H9 (cell line): ENCODE measurements at regions not wholly inside any gene's neighbourhood (a gene's known extent, or its start where the extent isn't known, plus 50 kb on each side); places are given as distances from the start of the nearest gene placed in this dataset.

Experiments used
- DNase-seq: peaks from one replicate; pipeline ENCODE4 v3.0.0-alpha.2; 2017
- H2AFZ ChIP-seq: one replicate; pipeline ENCODE4 v1.6.1; 2013; ENCODE audit warnings: mild to moderate bottlenecking, low read length, control low read depth, moderate library complexity
- H2AK5ac ChIP-seq: 2 replicates; pipeline ENCODE4 v1.6.1; 2013; ENCODE audit warnings: low read length, control low read depth, mixed read lengths; ENCODE audit not compliant: insufficient read length
- H2BK120ac ChIP-seq: one replicate; pipeline ENCODE4 v1.6.1; 2013; ENCODE audit warnings: low read depth, mild to moderate bottlenecking, low read length, control low read depth, inconsistent platforms; ENCODE audit not compliant: poor library complexity, severe bottlenecking
- H2BK12ac ChIP-seq: 2 replicates; pipeline ENCODE4 v1.6.1; 2013; ENCODE audit warnings: low read length, control low read depth, mixed read lengths, low read depth; ENCODE audit not compliant: insufficient read length
- H2BK15ac ChIP-seq: 2 replicates; pipeline ENCODE4 v1.6.1; 2013; ENCODE audit warnings: low read depth, low read length, control low read depth
- H2BK20ac ChIP-seq: one replicate; pipeline ENCODE4 v1.6.1; 2013; ENCODE audit warnings: low read depth, mild to moderate bottlenecking, low read length, control low read depth, inconsistent platforms; ENCODE audit not compliant: poor library complexity, severe bottlenecking
- H2BK5ac ChIP-seq: 2 replicates; pipeline ENCODE4 v1.6.1; 2013; ENCODE audit warnings: low read length, control low read depth, mixed read lengths; ENCODE audit not compliant: insufficient read length
- H3K14ac ChIP-seq: 2 replicates; pipeline ENCODE4 v1.6.1; 2013; ENCODE audit warnings: low read length, control low read depth; ENCODE audit not compliant: insufficient read depth
- H3K18ac ChIP-seq: 2 replicates; pipeline ENCODE4 v1.6.1; 2013; ENCODE audit warnings: low read depth, mild to moderate bottlenecking, mixed read lengths, low read length, control low read depth; ENCODE audit not compliant: insufficient read length
- H3K23ac ChIP-seq: 2 replicates; pipeline ENCODE4 v1.6.1; 2013; ENCODE audit warnings: low read length, control low read depth, mixed read lengths, low read depth; ENCODE audit not compliant: insufficient read length
- H3K23me2 ChIP-seq: 2 replicates; pipeline ENCODE4 v1.6.1; 2013; ENCODE audit warnings: low read depth, mild to moderate bottlenecking, mixed read lengths, low read length, control low read depth; ENCODE audit not compliant: insufficient read length, poor library complexity, severe bottlenecking
- H3K27ac ChIP-seq: 2 replicates; pipeline ENCODE4 v1.5.1; 2013; ENCODE audit warnings: low read length, control low read depth, mixed read lengths, low read depth; ENCODE audit not compliant: insufficient read length
- H3K27me3 ChIP-seq: 2 replicates; pipeline ENCODE4 v1.6.1; 2013; ENCODE audit warnings: low read length, control low read depth, inconsistent platforms; ENCODE audit not compliant: insufficient read depth
- H3K4ac ChIP-seq: 2 replicates; pipeline ENCODE4 v1.6.1; 2013; ENCODE audit warnings: low read depth, mild to moderate bottlenecking, control low read depth, inconsistent platforms, low read length, moderate library complexity
- H3K4me1 ChIP-seq: 2 replicates; pipeline ENCODE4 v1.6.1; 2013; ENCODE audit warnings: low read length, control low read depth, inconsistent platforms; ENCODE audit not compliant: insufficient read depth
- H3K4me2 ChIP-seq: 2 replicates; pipeline ENCODE4 v1.6.1; 2013; ENCODE audit warnings: low read length, control low read depth, mixed read lengths; ENCODE audit not compliant: insufficient read length, insufficient read depth
- H3K56ac ChIP-seq: 2 replicates; pipeline ENCODE4 v1.6.1; 2013; ENCODE audit warnings: low read depth, mild to moderate bottlenecking, mixed read lengths, low read length, control low read depth; ENCODE audit not compliant: insufficient read length
- H3K79me1 ChIP-seq: 2 replicates; pipeline ENCODE4 v1.6.1; 2013; ENCODE audit warnings: low read depth, mild to moderate bottlenecking, moderate library complexity, low read length, control low read depth, inconsistent platforms; ENCODE audit not compliant: insufficient read depth, poor library complexity, severe bottlenecking
- H3K79me2 ChIP-seq: 2 replicates; pipeline ENCODE4 v1.6.1; 2013; ENCODE audit warnings: low read length, control low read depth, inconsistent platforms; ENCODE audit not compliant: insufficient read depth
- H3K9ac ChIP-seq: 2 replicates; pipeline ENCODE4 v1.6.1; 2013; ENCODE audit warnings: low read length, control low read depth, mixed read lengths; ENCODE audit not compliant: insufficient read length; ENCODE audit errors: extremely low read depth
- H3K9me3 ChIP-seq: one replicate; pipeline ENCODE4 v1.6.1; 2013; ENCODE audit warnings: low read depth, low read length, inconsistent platforms; ENCODE audit not compliant: control insufficient read depth
- H3T11ph ChIP-seq: one replicate; pipeline ENCODE4 v1.6.1; 2013; ENCODE audit warnings: mild to moderate bottlenecking, low read length, control low read depth, inconsistent platforms
- H4K20me1 ChIP-seq: one replicate; pipeline ENCODE4 v1.6.1; 2013; ENCODE audit not compliant: control insufficient read depth, insufficient read length, insufficient read depth
- H4K5ac ChIP-seq: 2 replicates; pipeline ENCODE4 v1.6.1; 2013; ENCODE audit warnings: low read depth, mild to moderate bottlenecking, mixed read lengths, low read length, control low read depth; ENCODE audit not compliant: insufficient read length
- H4K8ac ChIP-seq: replicated peaks from 2 replicates; pipeline ENCODE4 v1.6.1; 2013; ENCODE audit warnings: low read length, control low read depth, mixed read lengths, low read depth; ENCODE audit not compliant: insufficient read length
- H4K91ac ChIP-seq: 2 replicates; pipeline ENCODE4 v1.6.1; 2013; ENCODE audit warnings: low read depth, mild to moderate bottlenecking, moderate library complexity, mixed read lengths, low read length, control low read depth; ENCODE audit not compliant: insufficient read length
- H3K27ac Mint-ChIP-seq, 3 experiments: 2 replicates in 2 of 3; 3 replicates in 1 of 3; pipeline ENCODE4 v1.8.0; 2020 to 2021; ENCODE audit warnings: mixed read lengths in 3 of 3, mild to moderate bottlenecking in 1 of 3, moderate library complexity in 1 of 3
- H3K27me3 Mint-ChIP-seq: 2 replicates; pipeline ENCODE4 v1.8.0; 2021; ENCODE audit warnings: low read depth, mild to moderate bottlenecking, moderate library complexity, mixed read lengths
- H3K36me3 Mint-ChIP-seq, 3 experiments: 2 replicates in 2 of 3; 3 replicates in 1 of 3; pipeline ENCODE4 v1.8.0; 2020 to 2021; ENCODE audit warnings: low read depth in 3 of 3, mixed read lengths in 3 of 3; ENCODE audit not compliant: insufficient read depth in 1 of 3
- H3K4me1 Mint-ChIP-seq, 2 experiments: 2 replicates each; pipeline ENCODE4 v1.8.0; 2020; ENCODE audit warnings: mixed read lengths in 2 of 2
- H3K4me3 Mint-ChIP-seq, 2 experiments: 2 replicates in 1 of 2; 3 replicates in 1 of 2; pipeline ENCODE4 v1.8.0; 2020 to 2021; ENCODE audit warnings: mild to moderate bottlenecking in 2 of 2, mixed read lengths in 2 of 2, moderate library complexity in 1 of 2
- H3K9me3 Mint-ChIP-seq, 2 experiments: 2 replicates in 1 of 2; 3 replicates in 1 of 2; pipeline ENCODE4 v1.8.0; 2020; ENCODE audit warnings: mild to moderate bottlenecking in 2 of 2, mixed read lengths in 2 of 2, moderate library complexity in 1 of 2
- WGBS: extraction: QIAGEN DNeasy Blood & Tissue Kit; methylation state at CpG from one replicate; pipeline ENCODE4 v1.1.7; 2013; ENCODE audit warnings: missing lambda C conversion rate, low lambda C conversion rate, mixed read lengths; ENCODE audit not compliant: insufficient read length; ENCODE audit errors: extremely low coverage; 5-methylcytosine and 5-hydroxymethylcytosine counted together
- TF ChIP-seq, protein P1 (sequence below): fragments of 200-600 bp; sonication (generic); conservative IDR thresholded peaks from 3 replicates; pipeline ENCODE4 v1.8.0; 2021; ENCODE audit warnings: antibody characterized with exemption, mild to moderate bottlenecking

- no peaks in the 10 kb centered on the region for H4K20me1 ChIP-seq
- H2BK15ac ChIP-seq, result no peak overlapping the region
- no peak overlapping the region for H4K91ac ChIP-seq
- H2BK20ac ChIP-seq, result no peak overlapping the region
- TF ChIP-seq, protein P1, sequence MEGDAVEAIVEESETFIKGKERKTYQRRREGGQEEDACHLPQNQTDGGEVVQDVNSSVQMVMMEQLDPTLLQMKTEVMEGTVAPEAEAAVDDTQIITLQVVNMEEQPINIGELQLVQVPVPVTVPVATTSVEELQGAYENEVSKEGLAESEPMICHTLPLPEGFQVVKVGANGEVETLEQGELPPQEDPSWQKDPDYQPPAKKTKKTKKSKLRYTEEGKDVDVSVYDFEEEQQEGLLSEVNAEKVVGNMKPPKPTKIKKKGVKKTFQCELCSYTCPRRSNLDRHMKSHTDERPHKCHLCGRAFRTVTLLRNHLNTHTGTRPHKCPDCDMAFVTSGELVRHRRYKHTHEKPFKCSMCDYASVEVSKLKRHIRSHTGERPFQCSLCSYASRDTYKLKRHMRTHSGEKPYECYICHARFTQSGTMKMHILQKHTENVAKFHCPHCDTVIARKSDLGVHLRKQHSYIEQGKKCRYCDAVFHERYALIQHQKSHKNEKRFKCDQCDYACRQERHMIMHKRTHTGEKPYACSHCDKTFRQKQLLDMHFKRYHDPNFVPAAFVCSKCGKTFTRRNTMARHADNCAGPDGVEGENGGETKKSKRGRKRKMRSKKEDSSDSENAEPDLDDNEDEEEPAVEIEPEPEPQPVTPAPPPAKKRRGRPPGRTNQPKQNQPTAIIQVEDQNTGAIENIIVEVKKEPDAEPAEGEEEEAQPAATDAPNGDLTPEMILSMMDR, result no peak
- Mint-ChIP-seq H3K36me3 (peaks cover 0 to 4% (median 0%) of the 10 kb centered on the region in 3 experiments; a peak in 1 of 7 replicates), H3K9me3 (peaks cover 0 to 2% of the 10 kb centered on the region in 2 experiments; a peak in 1 of 5 replicates), H3K27ac (no peak overlapping the region), H3K4me3 (no peak overlapping the region), H3K27me3 (no peaks in the 10 kb centered on the region), H3K4me1 (peaks cover 14 to 17% of the 10 kb centered on the region in 2 experiments)
- no peak overlapping the region for H2AFZ ChIP-seq
- no peaks in the 10 kb centered on the region; the same call in 1 of the 2 replicates for H3K4me1 ChIP-seq
- H4K8ac ChIP-seq, result no peak overlapping the region
- H3K4me2 ChIP-seq, result no peak overlapping the region
- no peak overlapping the region for H3K9ac ChIP-seq
- no peak overlapping the region for H2BK12ac ChIP-seq
- H3K56ac ChIP-seq, result no peak overlapping the region
- H3T11ph ChIP-seq, result no peak overlapping the region
- no peaks in the 10 kb centered on the region for H3K23me2 ChIP-seq
- no peak overlapping the region for H3K23ac ChIP-seq
- no peak overlapping the region for H2AK5ac ChIP-seq
- no peaks in the 10 kb centered on the region for H3K79me1 ChIP-seq
- no peaks in the 10 kb centered on the region for H3K9me3 ChIP-seq
- H3K27ac ChIP-seq, result no peak overlapping the region
- no peak overlapping the region for H4K5ac ChIP-seq
- no peak overlapping the region for H2BK5ac ChIP-seq
- no peak for DNase-seq
- no peaks in the 10 kb centered on the region for H3K79me2 ChIP-seq
- H3K14ac ChIP-seq, result no peak overlapping the region
- H3K18ac ChIP-seq, result no peak overlapping the region
- H3K4ac ChIP-seq, result no peak overlapping the region
- no peaks in the 10 kb centered on the region for H3K27me3 ChIP-seq
- no peak overlapping the region for H2BK120ac ChIP-seq
- no CpG with 5 or more reads among the region's 4 CpGs for WGBS
Measured at GRCh38 chr2:12382366-12382765, 334.4 kb upstream of the TRIB2 start.
